IPS DF 6.9 (cell line): ENCODE measurements at regions not wholly inside any gene's neighbourhood (a gene's known extent, or its start where the extent isn't known, plus 50 kb on each side); places are given as distances from the start of the nearest gene placed in this dataset.

Experiments
- DNase-seq: peaks from one replicate; pipeline ENCODE4 v3.0.0-alpha.2; 2013; ENCODE audit warnings: low read depth, low spot score
- H3K27ac ChIP-seq: one replicate; pipeline ENCODE4 v1.5.1; 2013; ENCODE audit warnings: low read length, control low read depth
- H3K27me3 ChIP-seq: 2 replicates; pipeline ENCODE4 v1.6.1; 2013; ENCODE audit warnings: mild to moderate bottlenecking, low read length; ENCODE audit not compliant: control insufficient read depth, insufficient read depth
- H3K36me3 ChIP-seq: 2 replicates; pipeline ENCODE4 v1.6.1; 2013; ENCODE audit warnings: low read length; ENCODE audit not compliant: control insufficient read depth, insufficient read depth
- H3K4me1 ChIP-seq: 2 replicates; pipeline ENCODE4 v1.6.1; 2013; ENCODE audit warnings: low read length; ENCODE audit not compliant: control insufficient read depth, insufficient read depth
- H3K4me3 ChIP-seq: 2 replicates; pipeline ENCODE4 v1.5.1; 2013; ENCODE audit warnings: mild to moderate bottlenecking, low read length
- H3K9me3 ChIP-seq: 2 replicates; pipeline ENCODE4 v1.6.1; 2013; ENCODE audit warnings: low read length, inconsistent platforms; ENCODE audit not compliant: control insufficient read depth, insufficient read depth
- WGBS: extraction: QIAGEN DNeasy Blood & Tissue Kit; methylation state at CpG from one replicate; pipeline ENCODE4 v1.1.7; 2013; ENCODE audit warnings: mixed read lengths, missing lambda C conversion rate; ENCODE audit not compliant: insufficient read length, insufficient coverage; 5-methylcytosine and 5-hydroxymethylcytosine counted together

- Histone ChIP-seq H3K36me3 (no peaks in the 10 kb centered on the region), H3K27me3 (no peaks in the 10 kb centered on the region), H3K4me3 (no peak overlapping the region), H3K4me1 (no peaks in the 10 kb centered on the region), H3K9me3 (no peaks in the 10 kb centered on the region), H3K27ac (no peak overlapping the region)
- no peak for DNase-seq
- no CpG with 5 or more reads among the region's 4 CpGs for WGBS
Observed at GRCh38 chr15:93860701-93861100, 370.7 kb upstream of the MCTP2 start.

DNA sequence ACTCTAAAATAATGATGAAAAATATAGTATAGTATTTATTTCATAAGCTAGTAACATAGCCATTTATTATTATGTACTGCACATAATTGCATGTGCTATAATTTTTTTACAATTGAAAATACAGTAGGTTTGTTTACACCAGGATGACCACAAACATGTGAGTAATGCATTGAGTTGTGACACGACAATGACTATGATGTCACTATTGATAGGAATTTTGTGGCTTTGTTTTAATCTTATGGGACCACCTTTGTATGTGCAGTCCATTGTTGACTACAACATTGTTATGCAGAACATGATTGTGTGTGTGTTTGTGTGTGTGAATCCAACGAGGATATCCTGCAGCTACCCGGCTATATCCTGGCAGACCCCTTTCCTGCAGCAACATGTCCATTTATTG, 372.2 kb upstream of the MCTP2 start:
- H3K27me3 ChIP-seq: no peaks in the 10 kb centered on the region
- H3K27ac ChIP-seq: no peak overlapping the region
- DNase-seq: no peak
- H3K36me3 ChIP-seq: no peaks in the 10 kb centered on the region
- WGBS: no CpG with 5 or more reads among the region's 3 CpGs
- no peaks in the 10 kb centered on the region for H3K9me3 ChIP-seq
- no peaks in the 10 kb centered on the region for H3K4me1 ChIP-seq
- H3K4me3 ChIP-seq: no peak overlapping the region

DNA sequence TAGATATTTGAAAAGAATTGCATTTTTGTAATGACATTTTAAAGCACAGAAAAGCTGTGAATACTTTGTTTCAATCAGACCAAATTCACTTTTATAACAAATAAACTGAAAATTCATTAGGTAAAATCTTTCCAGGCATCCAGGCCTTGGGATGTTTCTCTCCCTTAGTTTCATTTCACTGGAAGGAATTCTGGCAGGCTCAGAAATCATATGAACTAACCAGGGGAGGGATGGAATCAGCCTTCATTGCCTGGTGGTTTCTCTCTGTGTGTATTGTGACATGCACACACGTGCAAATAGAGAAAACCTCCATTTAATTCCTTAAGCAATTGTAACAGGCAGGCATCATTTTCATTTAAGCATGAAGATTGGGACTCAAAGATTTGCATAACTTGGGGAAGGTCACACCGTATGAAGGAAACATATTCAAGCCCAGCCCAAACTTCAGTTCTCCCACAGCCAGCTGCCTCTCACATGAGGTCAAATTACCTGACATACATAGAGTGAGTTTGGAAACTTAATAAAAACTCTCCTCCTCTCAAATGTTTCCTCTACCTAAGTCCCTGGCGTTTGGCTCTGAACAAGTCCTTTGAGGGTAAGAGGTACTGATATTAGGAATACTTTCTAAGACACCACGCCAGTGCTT, 376.1 kb upstream of the MCTP2 start:
- no peaks in the 10 kb centered on the region for H3K4me1 ChIP-seq
- WGBS: no CpG with 5 or more reads among the region's 4 CpGs
- no peaks in the 10 kb centered on the region for H3K36me3 ChIP-seq
- no peak overlapping the region for H3K27ac ChIP-seq
- H3K4me3 ChIP-seq: no peak overlapping the region
- no peaks in the 10 kb centered on the region for H3K27me3 ChIP-seq
- H3K9me3 ChIP-seq: no peaks in the 10 kb centered on the region
- DNase-seq: no peak

DNA sequence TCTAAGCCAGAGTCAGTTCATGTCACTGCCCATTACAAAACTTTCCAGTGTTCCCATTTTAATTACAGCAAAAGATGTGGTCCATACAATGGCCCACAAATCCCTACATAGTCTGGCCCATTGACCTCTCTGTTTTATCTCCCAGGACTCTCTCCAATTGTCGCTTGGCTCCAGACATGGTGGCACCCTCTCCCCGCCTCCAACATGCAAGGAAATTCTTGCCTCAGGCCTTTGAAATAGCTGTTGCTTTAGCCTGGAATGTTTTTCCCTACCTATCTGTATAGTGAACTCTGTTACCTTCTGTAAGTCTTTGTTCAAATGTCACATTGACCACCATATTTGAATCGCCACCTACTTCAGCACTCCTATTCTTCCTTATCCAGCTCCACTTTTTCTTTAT, 377.3 kb upstream of the MCTP2 start:
- no peaks in the 10 kb centered on the region for H3K36me3 ChIP-seq
- H3K27ac ChIP-seq: no peak overlapping the region
- no peaks in the 10 kb centered on the region for H3K4me1 ChIP-seq
- no peaks in the 10 kb centered on the region for H3K27me3 ChIP-seq
- no peak for DNase-seq
- no CpG with 5 or more reads among the region's 3 CpGs for WGBS
- H3K4me3 ChIP-seq: no peak overlapping the region
- no peaks in the 10 kb centered on the region for H3K9me3 ChIP-seq

GRCh38 chr15:93852761-93853160, 378.6 kb upstream of the MCTP2 start:
- Histone ChIP-seq H3K36me3 (no peaks in the 10 kb centered on the region), H3K4me3 (no peak overlapping the region), H3K4me1 (no peaks in the 10 kb centered on the region), H3K27me3 (no peaks in the 10 kb centered on the region), H3K27ac (no peak overlapping the region), H3K9me3 (no peaks in the 10 kb centered on the region)
- no CpG with 5 or more reads among the region's 4 CpGs for WGBS
- no peak for DNase-seq

DNA sequence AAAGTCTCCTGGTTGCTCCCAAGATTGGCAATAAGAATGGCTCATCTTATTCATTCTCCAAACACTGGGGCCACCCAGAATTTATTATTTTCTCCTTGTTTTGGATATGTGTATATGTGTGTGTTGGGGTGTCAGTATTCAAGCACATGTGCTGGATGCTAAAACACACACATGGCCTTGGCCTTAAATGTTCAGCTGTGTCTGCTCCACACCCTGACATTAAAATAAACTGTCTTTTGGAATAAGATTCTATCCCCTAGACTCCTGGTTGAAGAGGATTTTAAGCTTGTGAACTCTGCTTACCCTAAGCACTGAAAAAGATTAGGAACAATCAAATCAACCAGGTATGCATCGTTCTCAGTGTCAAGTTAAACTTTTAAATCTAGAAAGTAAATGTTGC, 382.9 kb upstream of the MCTP2 start:
- no peak overlapping the region for H3K4me3 ChIP-seq
- no peaks in the 10 kb centered on the region for H3K27me3 ChIP-seq
- no peaks in the 10 kb centered on the region for H3K36me3 ChIP-seq
- no peaks in the 10 kb centered on the region for H3K9me3 ChIP-seq
- no peaks in the 10 kb centered on the region for H3K4me1 ChIP-seq
- no peak overlapping the region for H3K27ac ChIP-seq
- no CpG with 5 or more reads among the region's 1 CpG for WGBS
- DNase-seq: no peak

- no peaks in the 10 kb centered on the region for H3K27me3 ChIP-seq
Observed at GRCh38 chr15:93848076-93848475, 383.3 kb upstream of the MCTP2 start.

DNA sequence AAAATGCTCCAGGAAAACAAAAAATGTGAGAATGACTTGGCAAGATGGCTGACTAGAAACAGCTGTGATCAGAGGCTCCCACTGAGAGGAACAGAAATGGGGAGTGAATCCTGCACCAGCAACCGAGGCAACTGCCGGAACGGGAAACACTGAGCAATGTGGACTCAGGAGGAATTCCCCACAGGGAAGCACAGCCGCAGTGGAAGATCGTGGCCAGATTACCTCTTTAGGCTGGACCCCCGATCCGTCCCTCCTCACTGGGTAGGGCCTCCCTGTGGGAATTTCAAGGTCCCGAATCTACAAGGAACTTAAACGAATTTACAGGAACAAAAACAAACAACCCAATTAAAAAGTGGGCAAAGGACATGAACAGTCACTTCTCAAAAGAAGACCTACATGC, 385.2 kb upstream of the MCTP2 start:
- WGBS: no CpG with 5 or more reads among the region's 9 CpGs
- Histone ChIP-seq H3K4me3 (no peak overlapping the region), H3K4me1 (no peaks in the 10 kb centered on the region), H3K36me3 (no peaks in the 10 kb centered on the region), H3K27me3 (no peaks in the 10 kb centered on the region), H3K9me3 (no peaks in the 10 kb centered on the region), H3K27ac (no peak overlapping the region)
- DNase-seq: no peak

More at GRCh38 chr15:93848076-93848475, 383.3 kb upstream of the MCTP2 start:
- whole genome bisulfite sequencing: no CpG with 5 or more reads among the region's 3 CpGs
- H3K4me1 ChIP-seq: no peaks in the 10 kb centered on the region
- no peak overlapping the region for H3K4me3 ChIP-seq
- DNase-seq: no peak
- no peaks in the 10 kb centered on the region for H3K36me3 ChIP-seq
- H3K9me3 ChIP-seq: no peaks in the 10 kb centered on the region
- no peak overlapping the region for H3K27ac ChIP-seq

- Histone ChIP-seq H3K9me3 (no peaks in the 10 kb centered on the region), H3K4me3 (no peak overlapping the region), H3K36me3 (no peaks in the 10 kb centered on the region), H3K27me3 (no peaks in the 10 kb centered on the region), H3K4me1 (no peaks in the 10 kb centered on the region), H3K27ac (no peak overlapping the region)
- DNase-seq: no peak
- no CpG with 5 or more reads among the region's 3 CpGs for WGBS
Observed at GRCh38 chr15:93837450-93837849, 393.9 kb upstream of the MCTP2 start.

DNA sequence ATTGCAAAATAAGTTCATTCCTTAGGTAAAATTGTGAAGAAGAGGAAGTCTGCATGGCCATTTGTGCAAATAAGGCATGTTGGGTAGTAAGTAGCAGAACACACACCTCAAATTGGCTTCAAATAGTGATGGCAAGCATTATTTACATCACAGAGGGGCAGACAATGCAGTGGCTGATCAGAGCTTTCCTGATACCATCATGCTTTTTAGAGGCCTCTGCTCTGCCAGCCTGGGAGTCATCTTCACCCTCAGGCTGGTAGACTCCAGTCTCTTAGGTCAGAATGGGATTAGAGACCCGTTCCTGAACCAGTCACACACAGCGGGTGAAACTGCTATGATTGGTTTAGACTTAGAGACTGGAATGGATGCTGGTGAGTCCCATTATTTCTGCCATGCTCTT, 396.0 kb upstream of the MCTP2 start:
- Histone ChIP-seq H3K36me3 (no peaks in the 10 kb centered on the region), H3K27ac (no peak overlapping the region), H3K4me3 (no peak overlapping the region), H3K4me1 (no peaks in the 10 kb centered on the region), H3K27me3 (no peaks in the 10 kb centered on the region), H3K9me3 (no peaks in the 10 kb centered on the region)
- no CpG with 5 or more reads among the region's 2 CpGs for WGBS
- no peak for DNase-seq

GRCh38 chr15:93831641-93832040, 399.7 kb upstream of the MCTP2 start:
- no peaks in the 10 kb centered on the region for H3K4me1 ChIP-seq
- no peaks in the 10 kb centered on the region for H3K36me3 ChIP-seq
- no peak overlapping the region for H3K4me3 ChIP-seq
- WGBS: no CpG with 5 or more reads among the region's 1 CpG
- no peaks in the 10 kb centered on the region for H3K9me3 ChIP-seq
- no peak overlapping the region for H3K27ac ChIP-seq
- DNase-seq: no peak
- no peaks in the 10 kb centered on the region for H3K27me3 ChIP-seq
